ENCODE measurements at regions not wholly inside any gene's neighbourhood (a gene's known extent, or its start where the extent isn't known, plus 50 kb on each side); places are given as distances from the start of the nearest gene placed in this dataset.

DNA sequence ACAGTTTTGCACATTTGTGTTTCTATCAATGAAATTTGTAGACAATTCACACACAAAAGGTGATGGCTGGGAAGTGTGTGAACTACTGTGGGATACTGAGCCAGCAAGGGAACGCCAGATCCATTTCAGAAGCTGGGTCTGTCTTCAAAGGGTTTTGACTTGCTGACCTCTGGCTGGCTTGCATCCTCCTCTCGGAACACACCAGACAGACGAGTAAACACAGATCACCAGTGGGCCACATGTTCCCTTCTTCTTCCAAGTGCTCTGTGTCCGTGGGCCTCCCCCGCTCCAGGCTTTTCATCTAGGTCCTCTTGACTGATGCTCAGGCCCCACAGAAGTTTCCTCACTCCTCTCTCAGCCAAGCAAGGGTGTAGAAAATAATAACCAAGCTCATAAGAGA lies 122.2 kb upstream of the OSR1 start:
- H3K27me3 ChIP-seq (ENCODE audit: insufficient read depth, low read length), result no peaks in the 10 kb centered on the region
- DNase-seq (ENCODE audit: insufficient read length, low spot score, missing footprints), result no peak
- no peaks in the 10 kb centered on the region for H3K9me3 ChIP-seq (ENCODE audit: low read depth, low read length)
- H3K4me3 ChIP-seq (ENCODE audit: insufficient read depth, low read length), result no peak overlapping the region
- H3K4me1 ChIP-seq (ENCODE audit: insufficient read depth, low read length), result no peaks in the 10 kb centered on the region
- TF ChIP-seq, protein P1, sequence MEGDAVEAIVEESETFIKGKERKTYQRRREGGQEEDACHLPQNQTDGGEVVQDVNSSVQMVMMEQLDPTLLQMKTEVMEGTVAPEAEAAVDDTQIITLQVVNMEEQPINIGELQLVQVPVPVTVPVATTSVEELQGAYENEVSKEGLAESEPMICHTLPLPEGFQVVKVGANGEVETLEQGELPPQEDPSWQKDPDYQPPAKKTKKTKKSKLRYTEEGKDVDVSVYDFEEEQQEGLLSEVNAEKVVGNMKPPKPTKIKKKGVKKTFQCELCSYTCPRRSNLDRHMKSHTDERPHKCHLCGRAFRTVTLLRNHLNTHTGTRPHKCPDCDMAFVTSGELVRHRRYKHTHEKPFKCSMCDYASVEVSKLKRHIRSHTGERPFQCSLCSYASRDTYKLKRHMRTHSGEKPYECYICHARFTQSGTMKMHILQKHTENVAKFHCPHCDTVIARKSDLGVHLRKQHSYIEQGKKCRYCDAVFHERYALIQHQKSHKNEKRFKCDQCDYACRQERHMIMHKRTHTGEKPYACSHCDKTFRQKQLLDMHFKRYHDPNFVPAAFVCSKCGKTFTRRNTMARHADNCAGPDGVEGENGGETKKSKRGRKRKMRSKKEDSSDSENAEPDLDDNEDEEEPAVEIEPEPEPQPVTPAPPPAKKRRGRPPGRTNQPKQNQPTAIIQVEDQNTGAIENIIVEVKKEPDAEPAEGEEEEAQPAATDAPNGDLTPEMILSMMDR (IDR thresholded peaks at IDR 0.05; ENCODE audit: extremely low read depth, low read depth, low read length), result no peak
- no peak overlapping the region for H3K27ac ChIP-seq (ENCODE audit: low read depth, low read length)
- H2AFZ ChIP-seq (ENCODE audit: low read length), result peak overlapping the region; percentile 24
- no peaks in the 10 kb centered on the region for H3K79me2 ChIP-seq (ENCODE audit: insufficient read depth, low read length)
- no peaks in the 10 kb centered on the region for H4K20me1 ChIP-seq (ENCODE audit: insufficient read depth, low read length)
- H3K4me2 ChIP-seq (ENCODE audit: insufficient read depth, low read length), result no peak overlapping the region
- no peaks in the 10 kb centered on the region for H3K36me3 ChIP-seq (ENCODE audit: insufficient read depth, low read length)

DNA sequence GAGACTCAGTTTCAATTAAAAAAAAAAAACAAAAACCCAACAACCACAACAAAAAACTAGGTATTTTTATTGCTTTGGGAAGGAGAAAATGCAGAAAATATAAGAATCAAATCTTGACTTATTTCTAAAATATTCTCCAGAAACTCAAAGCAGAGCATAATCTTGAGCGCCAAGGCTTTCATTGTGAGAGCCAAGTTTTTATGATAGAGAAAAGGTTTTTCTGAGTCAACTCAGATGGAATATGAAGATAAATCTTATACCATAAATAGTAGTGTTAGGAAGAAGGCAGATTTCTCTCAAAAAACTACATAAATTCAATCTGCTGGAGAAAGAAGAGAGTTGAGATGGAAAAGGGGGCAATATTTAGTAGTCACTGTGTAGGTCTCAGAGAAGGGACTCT lies 121.2 kb upstream of the OSR1 start:
- TF ChIP-seq, protein P1 (IDR thresholded peaks at IDR 0.05; ENCODE audit: extremely low read depth, low read depth, low read length), result no peak

DNA sequence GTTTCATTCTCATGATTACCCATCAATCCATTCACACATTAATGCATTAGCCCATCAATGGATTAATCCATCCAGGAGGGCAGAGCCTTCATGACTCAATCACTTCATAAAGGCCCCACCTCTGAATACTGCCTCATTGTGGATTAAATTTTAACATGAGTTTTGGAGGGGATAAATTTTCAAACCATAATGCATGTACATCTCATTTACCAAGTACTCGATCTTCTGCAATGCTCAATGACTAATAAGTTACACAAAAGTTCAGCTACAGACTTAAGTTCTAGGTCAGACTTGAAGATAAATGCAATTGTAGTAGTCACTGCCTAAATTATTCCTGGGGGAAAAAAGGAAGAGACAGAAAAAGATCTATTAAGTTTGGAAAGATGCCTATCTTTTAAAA lies 120.0 kb upstream of the OSR1 start:
- no peak overlapping the region for H3K4me2 ChIP-seq (ENCODE audit: insufficient read depth, low read length)
- no peaks in the 10 kb centered on the region for H3K36me3 ChIP-seq (ENCODE audit: insufficient read depth, low read length)
- no peak overlapping the region for H2AFZ ChIP-seq (ENCODE audit: low read length)
- peaks cover 7% of the 10 kb centered on the region for H3K4me1 ChIP-seq (ENCODE audit: insufficient read depth, low read length)
- H4K20me1 ChIP-seq (ENCODE audit: insufficient read depth, low read length), result no peaks in the 10 kb centered on the region
- no peak overlapping the region for H3K4me3 ChIP-seq (ENCODE audit: insufficient read depth, low read length)
- H3K79me2 ChIP-seq (ENCODE audit: insufficient read depth, low read length), result no peaks in the 10 kb centered on the region
- no peak for DNase-seq (ENCODE audit: insufficient read length, low spot score, missing footprints)
- TF ChIP-seq, protein P1 (IDR thresholded peaks at IDR 0.05; ENCODE audit: extremely low read depth, low read depth, low read length), result no peak
- no peaks in the 10 kb centered on the region for H3K9me3 ChIP-seq (ENCODE audit: low read depth, low read length)
- no peak overlapping the region for H3K27ac ChIP-seq (ENCODE audit: low read depth, low read length)
- no peaks in the 10 kb centered on the region for H3K27me3 ChIP-seq (ENCODE audit: insufficient read depth, low read length)

More for the DNA sequence above, 121.2 kb upstream of the OSR1 start:
- no peak overlapping the region for H3K27ac ChIP-seq (ENCODE audit: low read depth, low read length)
- H2AFZ ChIP-seq (ENCODE audit: low read length), result no peak overlapping the region
- H3K4me1 ChIP-seq (ENCODE audit: insufficient read depth, low read length), result no peaks in the 10 kb centered on the region
- H4K20me1 ChIP-seq (ENCODE audit: insufficient read depth, low read length), result no peaks in the 10 kb centered on the region
- no peak for DNase-seq (ENCODE audit: insufficient read length, low spot score, missing footprints)
- H3K9me3 ChIP-seq (ENCODE audit: low read depth, low read length), result no peaks in the 10 kb centered on the region
- no peaks in the 10 kb centered on the region for H3K79me2 ChIP-seq (ENCODE audit: insufficient read depth, low read length)
- no peak overlapping the region for H3K4me2 ChIP-seq (ENCODE audit: insufficient read depth, low read length)
- H3K36me3 ChIP-seq (ENCODE audit: insufficient read depth, low read length), result no peaks in the 10 kb centered on the region
- H3K4me3 ChIP-seq (ENCODE audit: insufficient read depth, low read length), result no peak overlapping the region
- no peaks in the 10 kb centered on the region for H3K27me3 ChIP-seq (ENCODE audit: insufficient read depth, low read length)

DNA sequence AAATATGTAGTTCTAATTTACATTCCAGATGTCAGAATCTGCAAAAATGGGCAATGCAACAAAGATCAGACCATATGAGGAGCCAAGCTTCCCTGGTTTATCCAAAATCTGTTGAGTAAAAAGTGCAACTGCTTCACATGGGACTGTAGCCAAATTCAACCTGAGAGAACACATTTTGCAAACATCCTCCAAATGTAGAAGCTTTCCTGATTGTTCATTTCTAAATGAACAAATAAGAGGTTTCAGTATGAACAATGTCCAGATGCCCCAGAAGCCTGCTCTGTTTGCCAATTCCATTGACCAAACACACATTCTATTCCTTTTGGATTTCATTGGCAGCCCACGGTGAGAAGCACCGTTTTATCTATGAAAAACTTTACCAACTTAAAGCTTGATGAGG lies 117.9 kb upstream of the OSR1 start:
- Histone ChIP-seq H3K79me2 (ENCODE audit: insufficient read depth, low read length) (no peaks in the 10 kb centered on the region), H3K4me3 (ENCODE audit: insufficient read depth, low read length) (no peak overlapping the region), H4K20me1 (ENCODE audit: insufficient read depth, low read length) (no peaks in the 10 kb centered on the region), H3K27ac (ENCODE audit: low read depth, low read length) (no peak overlapping the region), H3K36me3 (ENCODE audit: insufficient read depth, low read length) (no peaks in the 10 kb centered on the region), H3K9me3 (ENCODE audit: low read depth, low read length) (no peaks in the 10 kb centered on the region), H3K4me2 (ENCODE audit: insufficient read depth, low read length) (no peak overlapping the region), H3K27me3 (ENCODE audit: insufficient read depth, low read length) (peaks cover 4% of the 10 kb centered on the region), H2AFZ (ENCODE audit: low read length) (no peak overlapping the region), H3K4me1 (ENCODE audit: insufficient read depth, low read length) (peaks cover 7% of the 10 kb centered on the region)
- DNase-seq (ENCODE audit: insufficient read length, low spot score, missing footprints), result no peak
- TF ChIP-seq, protein P1 (IDR thresholded peaks at IDR 0.05; ENCODE audit: extremely low read depth, low read depth, low read length), result no peak
